Gastrocnemius medialis (tissue), 4 donors: ENCODE measurements at regions not wholly inside any gene's neighbourhood (a gene's known extent, or its start where the extent isn't known, plus 50 kb on each side); places are given as distances from the start of the nearest gene placed in this dataset.

Source experiments
- ATAC-seq, 2 donors: fragments of 150-250 bp; one replicate each; pipeline ENCODE4 v1.9.1; 2016
- DNase-seq, 2 donors: peaks; one replicate each; pipeline ENCODE4 v3.0.0-alpha.2; 2019
- H3K27ac ChIP-seq, 4 donors: fragments of 200-600 bp; sonication (generic); 1 replicate in 1 of 4; 2 replicates in 3 of 4; pipeline ENCODE4 v1.5.1; 2016 to 2018; ENCODE audit warnings: mild to moderate bottlenecking in 2 of 4, moderate library complexity in 1 of 4
- H3K27me3 ChIP-seq, 3 donors: fragments of 200-600 bp; sonication (generic) in 2 of 3; 1 replicate in 1 of 3; 2 replicates in 2 of 3; pipeline versions ENCODE4 v1.5.1 to v1.6.0; 2016 to 2019; ENCODE audit warnings: mild to moderate bottlenecking in 1 of 3, moderate library complexity in 1 of 3
- H3K36me3 ChIP-seq, 2 donors: fragments of 200-600 bp; sonication (generic) in 1 of 2; one replicate each; pipeline ENCODE4 v1.5.1; 2017 to 2018
- H3K4me1 ChIP-seq, 2 donors: fragments of 200-600 bp; sonication (generic) in 1 of 2; one replicate each; pipeline ENCODE4 v1.5.1; 2016 to 2017; ENCODE audit warnings: mild to moderate bottlenecking in 2 of 2
- H3K4me3 ChIP-seq, 4 donors: fragments of 200-600 bp; sonication (generic) in 3 of 4; 1 replicate in 1 of 4; 2 replicates in 3 of 4; pipeline ENCODE4 v1.5.1; 2016 to 2019; ENCODE audit warnings: mild to moderate bottlenecking in 2 of 4
- H3K9me3 ChIP-seq, 3 donors: fragments of 200-600 bp; sonication (generic) in 2 of 3; 1 replicate in 1 of 3; 2 replicates in 2 of 3; pipeline ENCODE4 v1.5.1; 2016 to 2019
- POLR2A ChIP-seq, 2 donors: fragments of 450-650 bp; IDR thresholded peaks; one replicate each; pipeline ENCODE4 v1.6.1; 2017; ENCODE audit warnings: antibody characterized with exemption in 2 of 2, mild to moderate bottlenecking in 2 of 2, moderate library complexity in 2 of 2
- in situ Hi-C, 4 donors: fragments of 200-750 bp; cut with MboI; loops; one replicate each; pipeline versions ENCODE4 v1.15.0 to v1.8.0; 2017; ENCODE audit warnings: low sequenced_read_pairs in 4 of 4
- intact Hi-C: fragments of 100-400 bp; cut with DNase I; formaldehyde crosslinking; loops from one replicate; pipeline ENCODE4 v1.15.1; 2023; ENCODE audit warnings: low total_unique reads
- TF ChIP-seq, protein P1 (sequence below), 5 experiments: fragments of 450-650 bp in 3 of 5; fragments of 200-600 bp in 2 of 5; sonication (generic) in 2 of 5; IDR thresholded peaks in 4 of 5; conservative IDR thresholded peaks in 1 of 5; 1 replicate in 4 of 5; 2 replicates in 1 of 5; pipeline ENCODE4 v1.5.1; 2016 to 2019; ENCODE audit warnings: antibody characterized with exemption in 5 of 5, mild to moderate bottlenecking in 3 of 5, moderate library complexity in 3 of 5

DNA sequence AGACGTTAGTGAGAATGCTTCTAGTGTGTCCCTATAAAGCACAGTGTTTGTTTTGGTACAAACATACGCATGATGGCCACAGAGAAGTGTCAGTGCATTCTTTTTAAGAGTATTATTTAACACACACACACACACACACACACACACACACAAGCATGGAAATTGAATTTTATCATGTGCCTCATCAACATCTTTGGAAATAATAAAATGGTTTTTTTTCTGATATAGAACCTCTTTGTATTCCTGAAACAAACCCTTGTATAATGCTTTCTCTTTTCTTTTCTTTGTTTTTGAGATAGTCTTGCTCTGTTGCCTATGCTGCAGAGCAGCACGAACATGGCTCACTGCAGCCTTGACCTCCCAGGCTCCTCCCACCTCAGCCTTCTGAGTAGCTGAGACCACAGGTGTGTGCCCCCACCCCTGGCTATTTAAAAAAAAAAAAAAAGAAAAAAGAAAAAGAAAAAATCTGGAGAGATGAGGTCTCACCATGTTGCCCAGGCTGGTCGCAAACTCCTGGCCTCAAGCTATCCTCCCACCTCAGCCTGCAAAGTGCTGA is 116.2 kb upstream of the SYNDIG1 start:
- Histone ChIP-seq H3K27ac (no peak overlapping the region), H3K9me3 (no peaks in the 10 kb centered on the region), H3K4me1 (no peaks in the 10 kb centered on the region), H3K36me3 (no peaks in the 10 kb centered on the region), H3K27me3 (no peaks in the 10 kb centered on the region), H3K4me3 (no peak overlapping the region)
- DNase-seq, result no peak
- in situ Hi-C loops, result no loop called here
- intact Hi-C loops, result no loop called here
- no peak for TF ChIP-seq POLR2A (IDR thresholded peaks at IDR 0.05)
- TF ChIP-seq, protein P1, sequence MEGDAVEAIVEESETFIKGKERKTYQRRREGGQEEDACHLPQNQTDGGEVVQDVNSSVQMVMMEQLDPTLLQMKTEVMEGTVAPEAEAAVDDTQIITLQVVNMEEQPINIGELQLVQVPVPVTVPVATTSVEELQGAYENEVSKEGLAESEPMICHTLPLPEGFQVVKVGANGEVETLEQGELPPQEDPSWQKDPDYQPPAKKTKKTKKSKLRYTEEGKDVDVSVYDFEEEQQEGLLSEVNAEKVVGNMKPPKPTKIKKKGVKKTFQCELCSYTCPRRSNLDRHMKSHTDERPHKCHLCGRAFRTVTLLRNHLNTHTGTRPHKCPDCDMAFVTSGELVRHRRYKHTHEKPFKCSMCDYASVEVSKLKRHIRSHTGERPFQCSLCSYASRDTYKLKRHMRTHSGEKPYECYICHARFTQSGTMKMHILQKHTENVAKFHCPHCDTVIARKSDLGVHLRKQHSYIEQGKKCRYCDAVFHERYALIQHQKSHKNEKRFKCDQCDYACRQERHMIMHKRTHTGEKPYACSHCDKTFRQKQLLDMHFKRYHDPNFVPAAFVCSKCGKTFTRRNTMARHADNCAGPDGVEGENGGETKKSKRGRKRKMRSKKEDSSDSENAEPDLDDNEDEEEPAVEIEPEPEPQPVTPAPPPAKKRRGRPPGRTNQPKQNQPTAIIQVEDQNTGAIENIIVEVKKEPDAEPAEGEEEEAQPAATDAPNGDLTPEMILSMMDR (IDR thresholded peaks at IDR 0.05 in 4 of 5, conservative IDR thresholded peaks at IDR 0.05 in 1 of 5), result no peak
- no peak for ATAC-seq

- H3K27ac ChIP-seq, result no peak overlapping the region
- H3K27me3 ChIP-seq, result no peaks in the 10 kb centered on the region
- intact Hi-C loops, result no loop called here
- ATAC-seq (peak in 1 of 2 donors; percentile 52), DNase-seq (peak in 1 of 2 donors; percentile 17)
- H3K4me1 ChIP-seq, result no peaks in the 10 kb centered on the region
- no peak for TF ChIP-seq POLR2A (IDR thresholded peaks at IDR 0.05)
- TF ChIP-seq, protein P1 (IDR thresholded peaks at IDR 0.05 in 4 of 5, conservative IDR thresholded peaks at IDR 0.05 in 1 of 5), result no peak
- H3K36me3 ChIP-seq, result no peaks in the 10 kb centered on the region
- no peak overlapping the region for H3K4me3 ChIP-seq
- H3K9me3 ChIP-seq, result no peaks in the 10 kb centered on the region
- in situ Hi-C loops, result no loop called here
Measured at GRCh38 chr20:24350923-24351368, 118.5 kb upstream of the SYNDIG1 start.

DNA sequence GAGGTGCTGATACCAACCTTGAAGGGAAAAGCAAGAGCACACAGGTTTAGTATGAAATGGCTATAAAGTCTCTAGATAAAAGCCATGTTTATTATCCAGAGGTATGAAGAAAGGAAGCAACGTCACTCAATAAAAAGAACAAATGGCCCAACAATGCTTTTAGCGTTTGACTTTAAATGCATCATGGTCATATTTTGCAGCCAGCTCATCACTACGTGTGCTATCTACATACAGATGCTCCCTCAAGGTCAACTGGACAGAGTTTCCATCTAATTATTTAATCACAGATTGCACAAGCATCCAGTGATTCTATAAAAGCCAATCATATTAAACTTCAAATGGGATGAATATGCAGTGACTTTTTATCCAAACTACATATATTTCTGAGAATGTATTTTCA is 127.6 kb upstream of the SYNDIG1 start:
- intact Hi-C loops, result no loop called here
- Histone ChIP-seq H3K9me3 (no peaks in the 10 kb centered on the region), H3K27ac (no peak overlapping the region), H3K4me1 (no peaks in the 10 kb centered on the region), H3K27me3 (no peaks in the 10 kb centered on the region), H3K4me3 (no peak overlapping the region), H3K36me3 (no peaks in the 10 kb centered on the region)
- in situ Hi-C loops, result no loop called here
- no peak for TF ChIP-seq POLR2A (IDR thresholded peaks at IDR 0.05)
- TF ChIP-seq, protein P1 (IDR thresholded peaks at IDR 0.05 in 4 of 5, conservative IDR thresholded peaks at IDR 0.05 in 1 of 5), result no peak
- DNase-seq (no peak), ATAC-seq (no peak)

GRCh38 chr20:24340933-24341332 is 128.5 kb upstream of the SYNDIG1 start:
- no peaks in the 10 kb centered on the region for H3K27me3 ChIP-seq
- no peaks in the 10 kb centered on the region for H3K9me3 ChIP-seq
- H3K4me3 ChIP-seq, result no peak overlapping the region
- no peaks in the 10 kb centered on the region for H3K4me1 ChIP-seq
- DNase-seq, result no peak
- H3K27ac ChIP-seq, result no peak overlapping the region
- no peak for ATAC-seq
- intact Hi-C loops (no loop called here), in situ Hi-C loops (no loop called here)
- TF ChIP-seq, protein P1 (IDR thresholded peaks at IDR 0.05 in 4 of 5, conservative IDR thresholded peaks at IDR 0.05 in 1 of 5), result no peak
- TF ChIP-seq POLR2A (IDR thresholded peaks at IDR 0.05), result no peak
- no peaks in the 10 kb centered on the region for H3K36me3 ChIP-seq

DNA sequence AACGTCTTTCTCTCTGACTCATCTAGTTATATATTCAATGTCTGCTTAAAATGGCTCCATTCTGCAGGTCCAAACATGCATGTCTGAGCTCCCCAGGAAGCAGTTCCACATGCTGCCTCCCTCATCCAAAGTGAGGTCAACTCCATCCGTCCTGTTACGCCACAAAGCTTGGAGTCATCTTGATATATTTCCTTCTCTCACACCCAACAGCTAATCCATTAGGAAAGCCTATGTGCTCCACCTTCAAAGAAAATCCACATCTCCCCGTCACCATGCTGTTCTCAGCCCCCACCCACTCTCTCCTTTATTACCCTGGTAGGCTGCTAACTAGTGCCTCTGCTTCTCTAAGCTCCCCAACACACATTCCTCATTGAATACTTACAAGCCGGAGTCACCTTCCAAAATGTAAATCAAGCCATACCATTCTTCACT is 130.2 kb upstream of the SYNDIG1 start:
- no peaks in the 10 kb centered on the region for H3K27me3 ChIP-seq
- no peaks in the 10 kb centered on the region for H3K36me3 ChIP-seq
- in situ Hi-C loops, result no loop called here
- no peaks in the 10 kb centered on the region for H3K4me1 ChIP-seq
- ATAC-seq (no peak), DNase-seq (no peak)
- intact Hi-C loops, result no loop called here
- no peak overlapping the region for H3K27ac ChIP-seq
- no peaks in the 10 kb centered on the region for H3K9me3 ChIP-seq
- no peak for TF ChIP-seq POLR2A (IDR thresholded peaks at IDR 0.05)
- TF ChIP-seq, protein P1 (IDR thresholded peaks at IDR 0.05 in 4 of 5, conservative IDR thresholded peaks at IDR 0.05 in 1 of 5), result no peak
- H3K4me3 ChIP-seq, result no peak overlapping the region
